8988T (cell line): ENCODE measurements at regions not wholly inside any gene's neighbourhood (a gene's known extent, or its start where the extent isn't known, plus 50 kb on each side); places are given as distances from the start of the nearest gene placed in this dataset.

Experiments
- DNase-seq: peaks from one replicate; pipeline ENCODE4 v3.0.0; 2011

- DNase-seq: no peak
Measured at GRCh38 chr6:98498144-98498775, 336.1 kb upstream of the POU3F2 start.

GRCh38 chr6:98498866-98499265 is 335.5 kb upstream of the POU3F2 start:
- no peak for DNase-seq

- DNase-seq: no peak
Measured at GRCh38 chr6:98514073-98514720, 320.2 kb upstream of the POU3F2 start.

GRCh38 chr6:98514796-98515195 is 319.6 kb upstream of the POU3F2 start:
- DNase-seq: no peak

GRCh38 chr6:98516206-98516605 is 318.2 kb upstream of the POU3F2 start:
- DNase-seq: no peak

- no peak for DNase-seq
Measured at GRCh38 chr6:98516866-98517265, 317.5 kb upstream of the POU3F2 start.

GRCh38 chr6:98525860-98526259 is 308.5 kb upstream of the POU3F2 start:
- DNase-seq: no peak

- DNase-seq: no peak
Measured at GRCh38 chr6:98526465-98526864, 307.9 kb upstream of the POU3F2 start.

- no peak for DNase-seq
Measured at GRCh38 chr6:98529364-98529763, 305.0 kb upstream of the POU3F2 start.

GRCh38 chr6:98530732-98531131 is 303.6 kb upstream of the POU3F2 start:
- no peak for DNase-seq

GRCh38 chr6:98532004-98532403 is 302.4 kb upstream of the POU3F2 start:
- no peak for DNase-seq

- DNase-seq: no peak
Measured at GRCh38 chr6:98539741-98540140, 294.6 kb upstream of the POU3F2 start.

- DNase-seq: no peak
Measured at GRCh38 chr6:98546376-98546775, 288.0 kb upstream of the POU3F2 start.

GRCh38 chr6:98547151-98547550 is 287.2 kb upstream of the POU3F2 start:
- DNase-seq: no peak

GRCh38 chr6:98547634-98548033 is 286.7 kb upstream of the POU3F2 start:
- DNase-seq: no peak

- DNase-seq: no peak
Measured at GRCh38 chr6:98548301-98548700, 286.1 kb upstream of the POU3F2 start.

GRCh38 chr6:98560418-98560817 is 274.0 kb upstream of the POU3F2 start:
- no peak for DNase-seq

- no peak for DNase-seq
Measured at GRCh38 chr6:98560841-98561240, 273.5 kb upstream of the POU3F2 start.

- no peak for DNase-seq
Measured at GRCh38 chr6:98566126-98566525, 268.2 kb upstream of the POU3F2 start.

GRCh38 chr6:98572579-98572978 is 261.8 kb upstream of the POU3F2 start:
- DNase-seq: no peak

- DNase-seq: no peak
Measured at GRCh38 chr6:98574984-98575383, 259.4 kb upstream of the POU3F2 start.

GRCh38 chr6:98576791-98577190 is 257.6 kb upstream of the POU3F2 start:
- no peak for DNase-seq

GRCh38 chr6:98578016-98578415 is 256.4 kb upstream of the POU3F2 start:
- no peak for DNase-seq

GRCh38 chr6:98579079-98579478 is 255.3 kb upstream of the POU3F2 start:
- no peak for DNase-seq

GRCh38 chr6:98579941-98580340 is 254.4 kb upstream of the POU3F2 start:
- no peak for DNase-seq
